Transverse colon (tissue), 4 donors: ENCODE measurements at regions not wholly inside any gene's neighbourhood (a gene's known extent, or its start where the extent isn't known, plus 50 kb on each side); places are given as distances from the start of the nearest gene placed in this dataset.

Experiments used
- DNase-seq: peaks from one replicate; pipeline ENCODE4 v3.0.0-alpha.2; 2019
- H3K27ac ChIP-seq, 4 donors: fragments of 200-600 bp; sonication (generic); 2 replicates each; pipeline ENCODE4 v1.5.1; 2016 to 2018; ENCODE audit warnings: inconsistent platforms in 4 of 4
- H3K27me3 ChIP-seq: fragments of 200-600 bp; sonication (generic); 2 replicates; pipeline ENCODE4 v1.5.1; 2017; ENCODE audit warnings: inconsistent platforms
- H3K36me3 ChIP-seq, 4 donors: fragments of 200-600 bp; sonication (generic); 2 replicates each; pipeline ENCODE4 v1.5.1; 2017 to 2019; ENCODE audit warnings: inconsistent platforms in 4 of 4
- H3K4me1 ChIP-seq, 4 donors: fragments of 200-600 bp; sonication (generic); 2 replicates each; pipeline ENCODE4 v1.5.1; 2017 to 2020; ENCODE audit warnings: inconsistent platforms in 4 of 4
- H3K4me3 ChIP-seq, 4 donors: fragments of 200-600 bp; sonication (generic); 1 replicate in 1 of 4; 2 replicates in 3 of 4; pipeline versions ENCODE4 v1.5.1 to v1.6.1; 2017 to 2019; ENCODE audit warnings: inconsistent platforms in 4 of 4
- H3K9me3 ChIP-seq, 2 donors: fragments of 200-600 bp; sonication (generic); 2 replicates each; pipeline ENCODE4 v1.5.1; 2017 to 2019; ENCODE audit warnings: inconsistent platforms in 2 of 2
- EP300 ChIP-seq: sonication (generic); formaldehyde crosslinking; IDR thresholded peaks from one replicate; pipeline ENCODE4 v1.6.1; 2017; ENCODE audit warnings: antibody characterized with exemption, low read depth
- POLR2A ChIP-seq: fragments of 450-650 bp; IDR thresholded peaks from one replicate; pipeline ENCODE4 v1.6.1; 2016; ENCODE audit warnings: antibody characterized with exemption, mild to moderate bottlenecking, moderate library complexity
- POLR2AphosphoS5 ChIP-seq, 3 donors: sonication (generic); formaldehyde crosslinking; IDR thresholded peaks; one replicate each; pipeline ENCODE4 v1.6.1; 2016; ENCODE audit warnings: antibody characterized with exemption in 3 of 3
- WGBS, 2 donors: methylation state at CpG; one replicate each; pipeline ENCODE4 v1.1.5; 2018; ENCODE audit warnings: low coverage in 1 of 2; 5-methylcytosine and 5-hydroxymethylcytosine counted together
- in situ Hi-C, 4 donors: fragments of 200-750 bp; cut with MboI; loops; one replicate each; pipeline versions ENCODE4 v1.15.0 to v1.15.1; 2017; ENCODE audit warnings: low sequenced_read_pairs in 3 of 4, low pct_ligation_motif_present in 1 of 4, low pct_unique_long_range_greater_than_20kb in 1 of 4
- intact Hi-C: fragments of 100-400 bp; cut with DNase I; formaldehyde crosslinking; loops from one replicate; pipeline ENCODE4 v1.15.1; 2023; ENCODE audit warnings: low total_unique reads
- TF ChIP-seq, protein P1 (sequence below), 5 experiments: fragments of 200-600 bp in 3 of 5; fragments of 450-650 bp in 2 of 5; sonication (generic) in 3 of 5; IDR thresholded peaks; 1 replicate in 2 of 5; 2 replicates in 3 of 5; pipeline ENCODE4 v1.5.1; 2016 to 2017; ENCODE audit warnings: antibody characterized with exemption in 5 of 5, inconsistent platforms in 3 of 5, mild to moderate bottlenecking in 2 of 5, moderate library complexity in 1 of 5

DNA sequence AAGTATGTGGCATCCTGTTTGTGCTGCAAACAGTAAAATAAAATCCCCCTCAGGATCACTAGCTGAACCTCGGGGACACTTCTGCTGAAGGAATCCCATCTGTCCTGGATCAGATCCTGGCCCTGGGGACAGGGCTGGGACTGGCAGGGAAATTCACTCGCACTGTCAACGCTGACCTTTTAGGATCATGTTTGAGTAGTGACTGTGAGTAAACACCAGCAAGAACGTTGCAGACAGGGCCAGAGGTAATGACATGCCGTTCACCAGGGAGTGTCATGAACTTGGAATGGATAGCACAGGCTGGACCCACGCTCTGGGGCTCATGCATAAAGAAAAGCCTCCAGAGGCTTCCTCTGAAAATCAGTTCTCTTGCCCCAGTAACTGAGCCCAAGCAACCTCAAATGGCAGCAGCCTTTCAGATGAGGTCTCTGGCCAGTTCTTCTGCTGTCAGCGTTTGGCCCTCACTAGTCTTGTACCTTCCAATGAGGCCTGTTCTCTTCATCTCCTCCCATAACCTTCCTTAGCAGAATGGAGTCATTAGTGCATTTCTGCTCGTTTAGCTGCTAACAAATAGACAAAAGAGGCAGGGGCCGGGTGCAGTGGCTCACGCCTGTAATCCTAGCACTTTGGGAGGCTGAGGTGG lies 51.0 kb upstream of the BARX2 start:
- Histone ChIP-seq H3K4me3 (peak overlapping the region in 1 of 4 donors; percentile 16), H3K27ac (peak overlapping the region; percentile 57 to 80 (median 78)), H3K36me3 (no peaks in the 10 kb centered on the region), H3K27me3 (no peaks in the 10 kb centered on the region), H3K9me3 (no peaks in the 10 kb centered on the region), H3K4me1 (peaks cover 12 to 39% (median 27%) of the 10 kb centered on the region in 4 donors)
- TF ChIP-seq EP300 (no peak), POLR2AphosphoS5 (IDR thresholded peaks at IDR 0.05) (peak in 2 of 3 donors; percentile 18 to 21), POLR2A (no peak)
- TF ChIP-seq, protein P1, sequence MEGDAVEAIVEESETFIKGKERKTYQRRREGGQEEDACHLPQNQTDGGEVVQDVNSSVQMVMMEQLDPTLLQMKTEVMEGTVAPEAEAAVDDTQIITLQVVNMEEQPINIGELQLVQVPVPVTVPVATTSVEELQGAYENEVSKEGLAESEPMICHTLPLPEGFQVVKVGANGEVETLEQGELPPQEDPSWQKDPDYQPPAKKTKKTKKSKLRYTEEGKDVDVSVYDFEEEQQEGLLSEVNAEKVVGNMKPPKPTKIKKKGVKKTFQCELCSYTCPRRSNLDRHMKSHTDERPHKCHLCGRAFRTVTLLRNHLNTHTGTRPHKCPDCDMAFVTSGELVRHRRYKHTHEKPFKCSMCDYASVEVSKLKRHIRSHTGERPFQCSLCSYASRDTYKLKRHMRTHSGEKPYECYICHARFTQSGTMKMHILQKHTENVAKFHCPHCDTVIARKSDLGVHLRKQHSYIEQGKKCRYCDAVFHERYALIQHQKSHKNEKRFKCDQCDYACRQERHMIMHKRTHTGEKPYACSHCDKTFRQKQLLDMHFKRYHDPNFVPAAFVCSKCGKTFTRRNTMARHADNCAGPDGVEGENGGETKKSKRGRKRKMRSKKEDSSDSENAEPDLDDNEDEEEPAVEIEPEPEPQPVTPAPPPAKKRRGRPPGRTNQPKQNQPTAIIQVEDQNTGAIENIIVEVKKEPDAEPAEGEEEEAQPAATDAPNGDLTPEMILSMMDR (IDR thresholded peaks at IDR 0.05) = no peak
- 20 to 46% methylated on average over 2 to 10 of the region's 10 CpGs for WGBS, 2 donors
- peak; percentile 68 for DNase-seq
- intact Hi-C loops (no loop called here), in situ Hi-C loops (loop anchor here in 3 of 4 donors (5.0 to 25.0 kb wide), 3 partner anchors 210 to 437 kb away; partner anchors contain the start of gene KCNJ5 (in 2 of the 3))

DNA sequence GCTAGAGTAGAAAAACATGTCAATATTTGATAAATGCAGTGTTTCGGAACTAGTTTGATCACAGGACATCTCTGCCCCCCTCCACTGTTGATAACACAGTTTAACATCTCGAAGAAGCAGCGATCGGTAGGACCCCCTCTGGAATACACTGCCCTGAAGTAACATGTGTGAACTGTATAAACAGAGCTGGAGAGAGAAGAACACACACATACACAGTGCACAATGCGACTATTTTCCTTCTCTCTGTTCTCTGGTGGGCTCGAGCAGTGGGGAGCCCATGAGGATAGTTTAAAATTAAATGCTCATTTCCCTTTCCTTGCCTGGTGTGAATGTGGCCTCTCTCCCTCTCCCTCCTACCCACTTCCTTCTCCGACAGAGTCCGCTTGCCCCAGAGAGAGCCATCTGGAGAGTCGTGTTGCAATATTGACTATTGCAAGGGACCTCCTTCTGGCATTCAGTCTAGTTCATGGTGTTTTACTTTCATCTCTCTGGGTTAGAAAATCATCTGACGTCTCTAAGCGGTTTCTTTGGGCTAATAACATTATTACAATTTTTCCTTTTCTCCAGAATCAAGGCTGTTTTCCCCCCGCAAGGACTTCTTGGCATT lies 51.6 kb upstream of the BARX2 start:
- in situ Hi-C loops = loop anchor here in 2 of 4 donors (10.0 kb wide), 1 partner anchor 209 kb away; no protein-coding TSS in a partner anchor
- H3K27me3 ChIP-seq = no peaks in the 10 kb centered on the region
- WGBS, 2 donors = 46 to 49% methylated on average over 12 of the region's 12 CpGs
- TF ChIP-seq POLR2A (no peak), EP300 (no peak)
- TF ChIP-seq, protein P1 (IDR thresholded peaks at IDR 0.05) = no peak
- peak; percentile 27 for DNase-seq
- H3K4me1 ChIP-seq = peaks cover 12 to 44% (median 28%) of the 10 kb centered on the region in 4 donors
- no peaks in the 10 kb centered on the region for H3K9me3 ChIP-seq
- intact Hi-C loops = no loop called here
- H3K36me3 ChIP-seq = no peaks in the 10 kb centered on the region
- H3K4me3 ChIP-seq = peak overlapping the region in 1 of 4 donors; percentile 16
- peak overlapping the region; percentile 57 to 80 (median 78) for H3K27ac ChIP-seq

DNA sequence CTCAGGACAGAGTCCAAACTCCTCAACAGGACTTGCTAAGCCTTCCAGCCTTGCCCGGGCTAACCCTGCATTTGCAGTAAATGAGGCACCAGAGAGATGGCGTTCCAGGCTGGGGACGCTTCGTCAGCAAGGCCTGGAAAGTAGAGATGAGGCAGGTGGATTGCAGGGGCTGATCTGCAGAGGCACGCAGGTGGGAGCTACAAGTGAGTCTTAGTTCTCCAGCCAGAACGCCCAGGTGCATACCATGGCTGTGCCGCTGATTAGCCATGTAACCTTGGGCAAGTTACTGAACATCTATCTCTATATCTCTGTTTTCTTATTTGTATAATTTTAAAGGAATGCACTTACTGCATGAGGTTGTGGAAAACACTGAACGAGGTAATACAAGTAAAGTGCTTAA lies 52.7 kb upstream of the BARX2 start:
- Histone ChIP-seq H3K4me1 (peaks cover 12 to 48% (median 29%) of the 10 kb centered on the region in 4 donors), H3K9me3 (no peaks in the 10 kb centered on the region), H3K27me3 (no peaks in the 10 kb centered on the region), H3K27ac (no peak overlapping the region), H3K36me3 (no peaks in the 10 kb centered on the region), H3K4me3 (no peak overlapping the region)
- intact Hi-C loops (no loop called here), in situ Hi-C loops (loop anchor here in 2 of 4 donors (10.0 kb wide), 1 partner anchor 208 kb away; no protein-coding TSS in a partner anchor)
- no peak for DNase-seq
- WGBS, 2 donors = 92% methylated on average over 6 to 8 of the region's 8 CpGs
- TF ChIP-seq POLR2A (no peak), EP300 (no peak), POLR2AphosphoS5 (IDR thresholded peaks at IDR 0.05) (no peak)
- TF ChIP-seq, protein P1 (IDR thresholded peaks at IDR 0.05) = no peak

DNA sequence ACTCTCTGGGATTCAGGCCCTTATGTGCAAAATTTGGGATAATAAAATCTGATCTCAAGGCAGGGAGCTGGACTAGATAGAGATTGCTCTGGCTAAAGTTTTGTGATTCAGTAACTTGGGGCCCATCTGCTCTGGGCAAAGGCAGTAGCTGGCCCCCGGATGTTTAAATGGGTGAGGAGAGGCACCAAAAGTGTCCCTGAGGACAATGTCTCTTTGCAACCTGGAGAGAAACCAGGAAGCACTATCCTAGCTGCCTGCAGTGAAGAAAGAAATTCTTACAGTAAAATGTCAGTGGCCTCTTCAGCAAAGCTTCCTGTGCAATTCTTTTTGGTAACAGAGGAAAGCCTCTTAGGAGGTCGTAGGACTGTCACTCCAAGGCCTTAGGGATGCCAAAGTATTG lies 54.6 kb upstream of the BARX2 start:
- no peak for DNase-seq
- TF ChIP-seq, protein P1 (IDR thresholded peaks at IDR 0.05) = no peak
- TF ChIP-seq EP300 (no peak), POLR2AphosphoS5 (IDR thresholded peaks at IDR 0.05) (no peak), POLR2A (no peak)
- Histone ChIP-seq H3K4me1 (peaks cover 19 to 65% (median 42%) of the 10 kb centered on the region in 4 donors), H3K9me3 (no peaks in the 10 kb centered on the region), H3K4me3 (no peak overlapping the region), H3K27ac (no peak overlapping the region), H3K36me3 (no peaks in the 10 kb centered on the region), H3K27me3 (no peaks in the 10 kb centered on the region)
- 50 to 59% methylated on average over 1 to 2 of the region's 2 CpGs for WGBS, 2 donors
- intact Hi-C loops (no loop called here), in situ Hi-C loops (loop anchor here in 2 of 4 donors (10.0 kb wide), 1 partner anchor 206 kb away; no protein-coding TSS in a partner anchor)
